ENCODE measurements at regions not wholly inside any gene's neighbourhood (a gene's known extent, or its start where the extent isn't known, plus 50 kb on each side); places are given as distances from the start of the nearest gene placed in this dataset.

DNA sequence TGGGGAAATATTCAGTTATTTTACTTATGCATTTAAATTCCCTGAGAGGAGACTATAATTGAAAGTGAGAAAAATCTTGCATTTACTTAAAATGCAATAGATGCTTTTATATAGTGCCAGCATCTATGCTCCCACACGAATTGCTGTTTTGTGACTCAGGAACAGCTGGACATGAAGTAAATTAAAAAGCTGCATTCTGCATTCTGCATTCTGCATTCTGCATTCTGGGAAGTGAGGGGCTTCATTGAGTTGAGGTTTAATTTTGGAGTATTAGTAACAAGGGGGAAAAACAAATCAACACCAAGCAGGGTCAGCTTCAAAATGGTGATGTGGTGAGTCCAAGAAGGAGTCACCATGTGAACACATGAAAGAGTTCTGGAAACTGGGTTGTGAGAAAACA is 101.2 kb downstream of the C12orf50 start:
- TF ChIP-seq CTCF (IDR thresholded peaks at IDR 0.05) = no peak
- no peak for TF ChIP-seq POLR2A (IDR thresholded peaks at IDR 0.05)
